GM23338 (cell line): ENCODE measurements at regions not wholly inside any gene's neighbourhood (a gene's known extent, or its start where the extent isn't known, plus 50 kb on each side); places are given as distances from the start of the nearest gene placed in this dataset.

Experiments used
- CREB1 ChIP-seq: fragments of 250-450 bp; sonication (Bioruptor Pico); IDR thresholded peaks from 2 replicates; pipeline ENCODE4 v1.5.0; 2020; ENCODE audit warnings: low read depth, mild to moderate bottlenecking, moderate library complexity
- EZH2 ChIP-seq: fragments of 200-600 bp; sonication (generic); IDR thresholded peaks from one replicate; pipeline ENCODE4 v1.8.0; 2017; ENCODE audit warnings: antibody characterized with exemption, mild to moderate bottlenecking, low read depth; ENCODE audit not compliant: unreplicated experiment
- EZH2phosphoT487 ChIP-seq: fragments of 200-600 bp; sonication (generic); IDR thresholded peaks from one replicate; pipeline ENCODE4 v1.8.1; 2018; ENCODE audit warnings: antibody characterized with exemption; ENCODE audit not compliant: unreplicated experiment
- JUNB ChIP-seq: IDR thresholded peaks from one replicate; pipeline ENCODE4 v1.6.1; 2016; ENCODE audit warnings: antibody characterized with exemption; ENCODE audit not compliant: unreplicated experiment
- NANOG ChIP-seq: IDR thresholded peaks from 2 replicates; pipeline ENCODE4 v1.6.1; 2016; ENCODE audit warnings: antibody characterized with exemption, borderline replicate concordance
- POLR2AphosphoS5 ChIP-seq: IDR thresholded peaks from 2 replicates; pipeline ENCODE4 v1.6.1; 2016; ENCODE audit warnings: antibody characterized with exemption, low read depth
- STAT1 ChIP-seq: IDR thresholded peaks from one replicate; pipeline ENCODE4 v1.6.1; 2016; ENCODE audit warnings: antibody characterized with exemption; ENCODE audit not compliant: unreplicated experiment
- ZNF114 ChIP-seq: fragments of 250-450 bp; sonication (Bioruptor Pico); IDR thresholded peaks from 2 replicates; pipeline ENCODE4 v1.5.0; 2020; ENCODE audit warnings: mild to moderate bottlenecking, moderate library complexity
- ZNF331 ChIP-seq: fragments of 250-450 bp; sonication (Bioruptor Pico); IDR thresholded peaks from 2 replicates; pipeline ENCODE4 v1.5.0; 2020; ENCODE audit warnings: low read depth, mild to moderate bottlenecking, moderate library complexity
- TF ChIP-seq, protein P1 (sequence below), 2 experiments: fragments of 200-600 bp in 1 of 2; sonication (generic) in 1 of 2; conservative IDR thresholded peaks; 2 replicates each; pipeline versions ENCODE4 v1.5.1 to v1.6.1; 2016 to 2017; ENCODE audit warnings: antibody characterized with exemption in 2 of 2, low read depth in 2 of 2, mild to moderate bottlenecking in 2 of 2, moderate library complexity in 1 of 2
- TF ChIP-seq, protein P2 (sequence below): IDR thresholded peaks from one replicate; pipeline ENCODE4 v1.6.1; 2018; ENCODE audit warnings: antibody characterized with exemption; ENCODE audit not compliant: unreplicated experiment
- TF ChIP-seq, protein P3 (sequence below): IDR thresholded peaks from 2 replicates; pipeline ENCODE4 v1.6.1; 2016; ENCODE audit warnings: antibody characterized with exemption
- TF ChIP-seq, protein P4 (sequence below): fragments of 250-450 bp; sonication (Bioruptor Pico); IDR thresholded peaks from 2 replicates; pipeline ENCODE4 v1.5.0; 2020; ENCODE audit warnings: mild to moderate bottlenecking, moderate library complexity

DNA sequence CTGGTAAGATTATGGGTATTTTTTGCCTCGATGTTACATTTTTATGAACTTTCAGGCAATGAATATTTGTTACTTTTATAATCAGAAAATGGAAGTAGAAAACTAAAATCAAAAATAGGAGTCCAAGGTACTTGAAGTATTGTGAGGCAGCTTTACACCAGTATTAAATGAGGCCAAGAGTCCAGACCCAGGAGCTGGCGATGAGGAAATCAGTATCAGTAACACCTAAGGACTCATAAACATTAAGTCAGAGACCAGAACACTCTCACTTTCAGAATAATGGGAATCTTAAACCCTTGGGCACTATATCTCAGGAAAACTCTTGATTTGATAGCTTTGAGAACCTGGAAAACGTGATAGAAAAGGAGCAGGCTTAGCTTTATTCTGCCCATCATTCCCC, 208.8 kb downstream of the GXYLT1 start:
- TF ChIP-seq, protein P1, sequence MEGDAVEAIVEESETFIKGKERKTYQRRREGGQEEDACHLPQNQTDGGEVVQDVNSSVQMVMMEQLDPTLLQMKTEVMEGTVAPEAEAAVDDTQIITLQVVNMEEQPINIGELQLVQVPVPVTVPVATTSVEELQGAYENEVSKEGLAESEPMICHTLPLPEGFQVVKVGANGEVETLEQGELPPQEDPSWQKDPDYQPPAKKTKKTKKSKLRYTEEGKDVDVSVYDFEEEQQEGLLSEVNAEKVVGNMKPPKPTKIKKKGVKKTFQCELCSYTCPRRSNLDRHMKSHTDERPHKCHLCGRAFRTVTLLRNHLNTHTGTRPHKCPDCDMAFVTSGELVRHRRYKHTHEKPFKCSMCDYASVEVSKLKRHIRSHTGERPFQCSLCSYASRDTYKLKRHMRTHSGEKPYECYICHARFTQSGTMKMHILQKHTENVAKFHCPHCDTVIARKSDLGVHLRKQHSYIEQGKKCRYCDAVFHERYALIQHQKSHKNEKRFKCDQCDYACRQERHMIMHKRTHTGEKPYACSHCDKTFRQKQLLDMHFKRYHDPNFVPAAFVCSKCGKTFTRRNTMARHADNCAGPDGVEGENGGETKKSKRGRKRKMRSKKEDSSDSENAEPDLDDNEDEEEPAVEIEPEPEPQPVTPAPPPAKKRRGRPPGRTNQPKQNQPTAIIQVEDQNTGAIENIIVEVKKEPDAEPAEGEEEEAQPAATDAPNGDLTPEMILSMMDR (conservative IDR thresholded peaks at IDR 0.05; ENCODE audit: low read depth in 2 of 2): no peak
- TF ChIP-seq EZH2 (no peak), ZNF114 (CRISPR knock-in tag) (no peak), POLR2AphosphoS5 (no peak), EZH2phosphoT487 (no peak), ZNF331 (CRISPR knock-in tag) (no peak), CREB1 (CRISPR knock-in tag) (no peak), NANOG (no peak), STAT1 (no peak), JUNB (no peak)
- TF ChIP-seq, protein P2, sequence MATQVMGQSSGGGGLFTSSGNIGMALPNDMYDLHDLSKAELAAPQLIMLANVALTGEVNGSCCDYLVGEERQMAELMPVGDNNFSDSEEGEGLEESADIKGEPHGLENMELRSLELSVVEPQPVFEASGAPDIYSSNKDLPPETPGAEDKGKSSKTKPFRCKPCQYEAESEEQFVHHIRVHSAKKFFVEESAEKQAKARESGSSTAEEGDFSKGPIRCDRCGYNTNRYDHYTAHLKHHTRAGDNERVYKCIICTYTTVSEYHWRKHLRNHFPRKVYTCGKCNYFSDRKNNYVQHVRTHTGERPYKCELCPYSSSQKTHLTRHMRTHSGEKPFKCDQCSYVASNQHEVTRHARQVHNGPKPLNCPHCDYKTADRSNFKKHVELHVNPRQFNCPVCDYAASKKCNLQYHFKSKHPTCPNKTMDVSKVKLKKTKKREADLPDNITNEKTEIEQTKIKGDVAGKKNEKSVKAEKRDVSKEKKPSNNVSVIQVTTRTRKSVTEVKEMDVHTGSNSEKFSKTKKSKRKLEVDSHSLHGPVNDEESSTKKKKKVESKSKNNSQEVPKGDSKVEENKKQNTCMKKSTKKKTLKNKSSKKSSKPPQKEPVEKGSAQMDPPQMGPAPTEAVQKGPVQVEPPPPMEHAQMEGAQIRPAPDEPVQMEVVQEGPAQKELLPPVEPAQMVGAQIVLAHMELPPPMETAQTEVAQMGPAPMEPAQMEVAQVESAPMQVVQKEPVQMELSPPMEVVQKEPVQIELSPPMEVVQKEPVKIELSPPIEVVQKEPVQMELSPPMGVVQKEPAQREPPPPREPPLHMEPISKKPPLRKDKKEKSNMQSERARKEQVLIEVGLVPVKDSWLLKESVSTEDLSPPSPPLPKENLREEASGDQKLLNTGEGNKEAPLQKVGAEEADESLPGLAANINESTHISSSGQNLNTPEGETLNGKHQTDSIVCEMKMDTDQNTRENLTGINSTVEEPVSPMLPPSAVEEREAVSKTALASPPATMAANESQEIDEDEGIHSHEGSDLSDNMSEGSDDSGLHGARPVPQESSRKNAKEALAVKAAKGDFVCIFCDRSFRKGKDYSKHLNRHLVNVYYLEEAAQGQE: no peak
- TF ChIP-seq, protein P3, sequence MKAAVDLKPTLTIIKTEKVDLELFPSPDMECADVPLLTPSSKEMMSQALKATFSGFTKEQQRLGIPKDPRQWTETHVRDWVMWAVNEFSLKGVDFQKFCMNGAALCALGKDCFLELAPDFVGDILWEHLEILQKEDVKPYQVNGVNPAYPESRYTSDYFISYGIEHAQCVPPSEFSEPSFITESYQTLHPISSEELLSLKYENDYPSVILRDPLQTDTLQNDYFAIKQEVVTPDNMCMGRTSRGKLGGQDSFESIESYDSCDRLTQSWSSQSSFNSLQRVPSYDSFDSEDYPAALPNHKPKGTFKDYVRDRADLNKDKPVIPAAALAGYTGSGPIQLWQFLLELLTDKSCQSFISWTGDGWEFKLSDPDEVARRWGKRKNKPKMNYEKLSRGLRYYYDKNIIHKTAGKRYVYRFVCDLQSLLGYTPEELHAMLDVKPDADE: no peak
- TF ChIP-seq, protein P4, sequence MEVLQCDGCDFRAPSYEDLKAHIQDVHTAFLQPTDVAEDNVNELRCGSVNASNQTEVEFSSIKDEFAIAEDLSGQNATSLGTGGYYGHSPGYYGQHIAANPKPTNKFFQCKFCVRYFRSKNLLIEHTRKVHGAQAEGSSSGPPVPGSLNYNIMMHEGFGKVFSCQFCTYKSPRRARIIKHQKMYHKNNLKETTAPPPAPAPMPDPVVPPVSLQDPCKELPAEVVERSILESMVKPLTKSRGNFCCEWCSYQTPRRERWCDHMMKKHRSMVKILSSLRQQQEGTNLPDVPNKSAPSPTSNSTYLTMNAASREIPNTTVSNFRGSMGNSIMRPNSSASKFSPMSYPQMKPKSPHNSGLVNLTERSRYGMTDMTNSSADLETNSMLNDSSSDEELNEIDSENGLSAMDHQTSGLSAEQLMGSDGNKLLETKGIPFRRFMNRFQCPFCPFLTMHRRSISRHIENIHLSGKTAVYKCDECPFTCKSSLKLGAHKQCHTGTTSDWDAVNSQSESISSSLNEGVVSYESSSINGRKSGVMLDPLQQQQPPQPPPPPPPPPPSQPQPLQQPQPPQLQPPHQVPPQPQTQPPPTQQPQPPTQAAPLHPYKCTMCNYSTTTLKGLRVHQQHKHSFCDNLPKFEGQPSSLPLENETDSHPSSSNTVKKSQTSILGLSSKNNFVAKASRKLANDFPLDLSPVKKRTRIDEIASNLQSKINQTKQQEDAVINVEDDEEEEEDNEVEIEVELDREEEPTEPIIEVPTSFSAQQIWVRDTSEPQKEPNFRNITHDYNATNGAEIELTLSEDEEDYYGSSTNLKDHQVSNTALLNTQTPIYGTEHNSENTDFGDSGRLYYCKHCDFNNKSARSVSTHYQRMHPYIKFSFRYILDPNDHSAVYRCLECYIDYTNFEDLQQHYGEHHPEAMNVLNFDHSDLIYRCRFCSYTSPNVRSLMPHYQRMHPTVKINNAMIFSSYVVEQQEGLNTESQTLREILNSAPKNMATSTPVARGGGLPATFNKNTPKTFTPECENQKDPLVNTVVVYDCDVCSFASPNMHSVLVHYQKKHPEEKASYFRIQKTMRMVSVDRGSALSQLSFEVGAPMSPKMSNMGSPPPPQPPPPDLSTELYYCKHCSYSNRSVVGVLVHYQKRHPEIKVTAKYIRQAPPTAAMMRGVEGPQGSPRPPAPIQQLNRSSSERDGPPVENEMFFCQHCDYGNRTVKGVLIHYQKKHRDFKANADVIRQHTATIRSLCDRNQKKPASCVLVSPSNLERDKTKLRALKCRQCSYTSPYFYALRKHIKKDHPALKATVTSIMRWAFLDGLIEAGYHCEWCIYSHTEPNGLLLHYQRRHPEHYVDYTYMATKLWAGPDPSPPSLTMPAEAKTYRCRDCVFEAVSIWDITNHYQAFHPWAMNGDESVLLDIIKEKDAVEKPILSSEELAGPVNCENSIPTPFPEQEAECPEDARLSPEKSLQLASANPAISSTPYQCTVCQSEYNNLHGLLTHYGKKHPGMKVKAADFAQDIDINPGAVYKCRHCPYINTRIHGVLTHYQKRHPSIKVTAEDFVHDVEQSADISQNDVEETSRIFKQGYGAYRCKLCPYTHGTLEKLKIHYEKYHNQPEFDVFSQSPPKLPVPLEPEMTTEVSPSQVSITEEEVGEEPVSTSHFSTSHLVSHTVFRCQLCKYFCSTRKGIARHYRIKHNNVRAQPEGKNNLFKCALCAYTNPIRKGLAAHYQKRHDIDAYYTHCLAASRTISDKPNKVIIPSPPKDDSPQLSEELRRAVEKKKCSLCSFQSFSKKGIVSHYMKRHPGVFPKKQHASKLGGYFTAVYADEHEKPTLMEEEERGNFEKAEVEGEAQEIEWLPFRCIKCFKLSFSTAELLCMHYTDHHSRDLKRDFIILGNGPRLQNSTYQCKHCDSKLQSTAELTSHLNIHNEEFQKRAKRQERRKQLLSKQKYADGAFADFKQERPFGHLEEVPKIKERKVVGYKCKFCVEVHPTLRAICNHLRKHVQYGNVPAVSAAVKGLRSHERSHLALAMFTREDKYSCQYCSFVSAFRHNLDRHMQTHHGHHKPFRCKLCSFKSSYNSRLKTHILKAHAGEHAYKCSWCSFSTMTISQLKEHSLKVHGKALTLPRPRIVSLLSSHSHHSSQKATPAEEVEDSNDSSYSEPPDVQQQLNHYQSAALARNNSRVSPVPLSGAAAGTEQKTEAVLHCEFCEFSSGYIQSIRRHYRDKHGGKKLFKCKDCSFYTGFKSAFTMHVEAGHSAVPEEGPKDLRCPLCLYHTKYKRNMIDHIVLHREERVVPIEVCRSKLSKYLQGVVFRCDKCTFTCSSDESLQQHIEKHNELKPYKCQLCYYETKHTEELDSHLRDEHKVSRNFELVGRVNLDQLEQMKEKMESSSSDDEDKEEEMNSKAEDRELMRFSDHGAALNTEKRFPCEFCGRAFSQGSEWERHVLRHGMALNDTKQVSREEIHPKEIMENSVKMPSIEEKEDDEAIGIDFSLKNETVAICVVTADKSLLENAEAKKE (CRISPR knock-in tag): no peak
